BE2C (cell line): ENCODE measurements at regions not wholly inside any gene's neighbourhood (a gene's known extent, or its start where the extent isn't known, plus 50 kb on each side); places are given as distances from the start of the nearest gene placed in this dataset.

Source experiments
- DNase-seq: peaks from one replicate; pipeline ENCODE4 v3.0.0-alpha.2; 2020
- H3K27me3 ChIP-seq: fragments of 250-450 bp; sonication (Bioruptor Pico); 2 replicates; pipeline ENCODE4 v1.5.1; 2020; ENCODE audit warnings: mild to moderate bottlenecking
- H3K36me3 ChIP-seq: fragments of 250-450 bp; sonication (Bioruptor Pico); 2 replicates; pipeline ENCODE4 v1.5.1; 2020; ENCODE audit warnings: mild to moderate bottlenecking
- H3K4me1 ChIP-seq: fragments of 250-450 bp; sonication (Bioruptor Pico); 2 replicates; pipeline ENCODE4 v1.5.1; 2020
- H3K4me3 ChIP-seq: 2 replicates; pipeline ENCODE4 v1.5.1; 2011; ENCODE audit warnings: low read depth, low read length
- H3K9me3 ChIP-seq: fragments of 250-450 bp; sonication (Bioruptor Pico); 2 replicates; pipeline ENCODE4 v1.5.1; 2020
- TF ChIP-seq, protein P1 (sequence below): IDR thresholded peaks from 2 replicates; pipeline ENCODE4 v1.5.1; 2012; ENCODE audit warnings: mild to moderate bottlenecking, low read depth, low read length

DNA sequence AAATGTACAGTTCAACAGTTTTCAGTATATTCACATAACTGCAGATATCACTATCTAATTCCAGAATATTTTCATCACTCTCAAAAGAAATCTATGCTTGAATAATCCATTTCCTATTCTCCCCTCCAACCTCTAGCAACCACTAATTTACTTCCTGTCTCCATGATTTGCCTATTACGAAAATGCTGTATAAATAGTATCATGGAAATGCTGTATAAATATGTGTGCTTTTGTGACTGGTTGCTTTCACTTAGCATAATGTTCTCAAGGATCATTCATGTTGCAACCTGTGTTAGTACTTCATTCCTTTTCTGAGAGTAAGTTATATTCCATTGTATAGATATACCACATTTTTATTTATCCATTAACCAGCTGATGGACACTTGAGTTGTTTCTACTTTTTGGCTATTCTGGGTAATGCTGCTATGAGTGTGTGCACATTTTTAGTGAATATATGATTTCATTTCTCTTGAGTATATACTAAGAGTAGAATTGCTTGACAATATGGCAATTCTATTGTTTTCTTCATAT, 115.6 kb downstream of the TNFSF18 start:
- TF ChIP-seq, protein P1, sequence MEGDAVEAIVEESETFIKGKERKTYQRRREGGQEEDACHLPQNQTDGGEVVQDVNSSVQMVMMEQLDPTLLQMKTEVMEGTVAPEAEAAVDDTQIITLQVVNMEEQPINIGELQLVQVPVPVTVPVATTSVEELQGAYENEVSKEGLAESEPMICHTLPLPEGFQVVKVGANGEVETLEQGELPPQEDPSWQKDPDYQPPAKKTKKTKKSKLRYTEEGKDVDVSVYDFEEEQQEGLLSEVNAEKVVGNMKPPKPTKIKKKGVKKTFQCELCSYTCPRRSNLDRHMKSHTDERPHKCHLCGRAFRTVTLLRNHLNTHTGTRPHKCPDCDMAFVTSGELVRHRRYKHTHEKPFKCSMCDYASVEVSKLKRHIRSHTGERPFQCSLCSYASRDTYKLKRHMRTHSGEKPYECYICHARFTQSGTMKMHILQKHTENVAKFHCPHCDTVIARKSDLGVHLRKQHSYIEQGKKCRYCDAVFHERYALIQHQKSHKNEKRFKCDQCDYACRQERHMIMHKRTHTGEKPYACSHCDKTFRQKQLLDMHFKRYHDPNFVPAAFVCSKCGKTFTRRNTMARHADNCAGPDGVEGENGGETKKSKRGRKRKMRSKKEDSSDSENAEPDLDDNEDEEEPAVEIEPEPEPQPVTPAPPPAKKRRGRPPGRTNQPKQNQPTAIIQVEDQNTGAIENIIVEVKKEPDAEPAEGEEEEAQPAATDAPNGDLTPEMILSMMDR: no peak
- Histone ChIP-seq H3K9me3 (no peaks in the 10 kb centered on the region), H3K36me3 (no peaks in the 10 kb centered on the region), H3K4me3 (no peak overlapping the region), H3K27me3 (no peaks in the 10 kb centered on the region), H3K4me1 (peaks cover 27% of the 10 kb centered on the region)
- DNase-seq: no peak

DNA sequence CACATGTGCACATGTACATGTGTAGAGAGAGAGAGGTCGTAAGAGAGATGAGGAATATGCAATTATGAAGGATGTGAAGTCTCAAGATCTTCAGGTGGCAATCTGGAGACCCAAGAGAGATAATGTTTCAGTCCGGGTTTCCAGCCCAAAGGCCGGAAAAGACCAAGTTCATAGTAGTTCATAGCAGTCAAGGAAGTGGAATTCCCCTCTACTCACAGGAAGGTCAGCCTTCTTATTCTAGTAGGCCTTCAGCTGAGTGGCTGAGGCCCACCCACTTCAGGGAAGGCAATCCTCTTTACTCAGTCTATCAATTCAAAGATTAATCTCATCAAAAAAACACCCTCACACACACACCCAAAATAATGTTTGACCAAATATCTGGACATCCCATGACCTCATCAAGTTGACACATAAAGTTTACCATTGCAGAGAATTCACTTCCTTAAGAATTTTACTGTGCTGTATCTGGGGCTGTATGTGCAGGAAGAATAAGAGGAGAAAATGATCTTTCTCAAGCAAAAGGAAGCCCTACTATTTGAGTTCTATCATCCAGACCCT, 114.6 kb downstream of the TNFSF18 start:
- H3K4me3 ChIP-seq: no peak overlapping the region
- H3K27me3 ChIP-seq: no peaks in the 10 kb centered on the region
- no peaks in the 10 kb centered on the region for H3K9me3 ChIP-seq
- peaks cover 19% of the 10 kb centered on the region for H3K4me1 ChIP-seq
- H3K36me3 ChIP-seq: no peaks in the 10 kb centered on the region
- TF ChIP-seq, protein P1: no peak
- DNase-seq: no peak

- Histone ChIP-seq H3K36me3 (no peaks in the 10 kb centered on the region), H3K4me3 (no peak overlapping the region), H3K27me3 (no peaks in the 10 kb centered on the region), H3K9me3 (no peaks in the 10 kb centered on the region), H3K4me1 (peaks cover 8% of the 10 kb centered on the region)
- DNase-seq: no peak
- TF ChIP-seq, protein P1: no peak
Measured at GRCh38 chr1:172938681-172939080, 112.1 kb downstream of the TNFSF18 start.

- no peaks in the 10 kb centered on the region for H3K36me3 ChIP-seq
- TF ChIP-seq, protein P1: no peak
- no peaks in the 10 kb centered on the region for H3K27me3 ChIP-seq
- DNase-seq: no peak
- no peak overlapping the region for H3K4me3 ChIP-seq
- peaks cover 7% of the 10 kb centered on the region for H3K4me1 ChIP-seq
- no peaks in the 10 kb centered on the region for H3K9me3 ChIP-seq
Measured at GRCh38 chr1:172939475-172939874, 111.3 kb downstream of the TNFSF18 start.

DNA sequence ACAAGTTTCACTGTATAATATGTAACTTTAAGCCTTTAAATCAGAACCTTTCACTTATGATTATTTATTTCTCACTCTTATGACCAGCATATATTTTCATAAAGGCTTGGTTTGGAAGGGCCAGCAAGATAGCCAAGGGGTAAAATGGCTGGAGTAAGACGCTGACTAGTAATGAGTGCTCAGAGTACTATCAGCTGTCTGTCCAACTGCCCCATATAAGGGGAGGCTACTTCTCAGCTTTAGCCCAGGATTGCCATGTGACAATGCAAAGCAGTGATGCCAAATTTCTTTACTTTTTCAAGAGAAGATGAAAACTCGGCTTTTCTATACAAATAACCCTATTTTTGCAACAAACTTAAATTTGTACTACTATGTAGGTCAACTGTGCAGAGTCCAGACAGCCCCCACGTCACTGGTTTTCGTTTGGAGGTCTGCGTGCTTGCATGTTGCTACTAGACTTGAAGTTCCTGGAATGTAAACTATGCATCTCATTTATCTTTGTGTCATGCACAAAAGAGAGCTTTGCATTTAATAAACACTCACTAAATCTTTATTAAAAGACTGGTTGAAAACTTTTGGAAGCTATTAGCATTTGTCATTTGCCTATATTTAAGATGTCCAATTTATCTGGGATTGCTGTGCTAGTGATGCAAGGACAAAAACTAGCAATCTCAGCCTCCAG, 110.4 kb downstream of the TNFSF18 start:
- Histone ChIP-seq H3K27me3 (no peaks in the 10 kb centered on the region), H3K9me3 (no peaks in the 10 kb centered on the region), H3K4me1 (no peaks in the 10 kb centered on the region), H3K36me3 (no peaks in the 10 kb centered on the region), H3K4me3 (no peak overlapping the region)
- DNase-seq: no peak
- TF ChIP-seq, protein P1: no peak

- no peaks in the 10 kb centered on the region for H3K27me3 ChIP-seq
- TF ChIP-seq, protein P1: no peak
- H3K36me3 ChIP-seq: no peaks in the 10 kb centered on the region
- no peak overlapping the region for H3K4me3 ChIP-seq
- no peaks in the 10 kb centered on the region for H3K4me1 ChIP-seq
- DNase-seq: no peak
- H3K9me3 ChIP-seq: no peaks in the 10 kb centered on the region
Measured at GRCh38 chr1:172941471-172941870, 109.3 kb downstream of the TNFSF18 start.
